H1 (cell line): ENCODE measurements at regions not wholly inside any gene's neighbourhood (a gene's known extent, or its start where the extent isn't known, plus 50 kb on each side); places are given as distances from the start of the nearest gene placed in this dataset.

Experiments
- CTCF ChIA-PET: fragments of 300-600 bp; sonication (Branson Sonifier 250); formaldehyde crosslinking; loops from one replicate; lab custom pipeline; 2021; ENCODE audit not compliant: partially characterized antibody; lab: Charles Lee
- POLR2A ChIA-PET: fragments of 300-600 bp; sonication (Branson Sonifier 250); formaldehyde crosslinking; loops from one replicate; lab custom pipeline; 2021; ENCODE audit warnings: inconsistent platforms; ENCODE audit not compliant: partially characterized antibody; lab: Charles Lee
- DNase-seq, 2 experiments: peaks; one replicate each; pipeline versions ENCODE4 v3.0.0 to v3.0.0-alpha.2; 2010 to 2022; ENCODE audit warnings: low spot score in 2 of 2, low read depth in 1 of 2, mixed read lengths in 1 of 2
- FAIRE-seq: peaks from 2 replicates; lab custom pipeline; 2011; peaks lifted over from hg19 to GRCh38; lab: Jason Lieb, UNC
- H2AFZ ChIP-seq: 2 replicates; pipeline ENCODE4 v1.8.1; 2012; ENCODE audit warnings: low read length, inconsistent platforms
- H2AK5ac ChIP-seq: 2 replicates; pipeline ENCODE4 v1.6.1; 2013; ENCODE audit warnings: low read depth, low read length
- H2BK120ac ChIP-seq: replicated peaks from 2 replicates; pipeline ENCODE3; 2013; ENCODE audit warnings: low read depth, low read length, inconsistent platforms
- H2BK12ac ChIP-seq: 2 replicates; pipeline ENCODE4 v1.6.1; 2013; ENCODE audit warnings: low read depth, low read length
- H2BK15ac ChIP-seq: 2 replicates; pipeline ENCODE4 v1.6.1; 2013; ENCODE audit warnings: low read length
- H2BK20ac ChIP-seq: 2 replicates; pipeline ENCODE4 v1.6.1; 2013; ENCODE audit warnings: low read length
- H2BK5ac ChIP-seq: 2 replicates; pipeline ENCODE4 v1.6.1; 2013; ENCODE audit warnings: low read depth, low read length
- H3K14ac ChIP-seq: 2 replicates; pipeline ENCODE4 v1.6.1; 2013; ENCODE audit warnings: inconsistent platforms; ENCODE audit not compliant: insufficient read length
- H3K18ac ChIP-seq: 2 replicates; pipeline ENCODE4 v1.6.1; 2013; ENCODE audit warnings: low read length; ENCODE audit errors: extremely low read depth
- H3K23ac ChIP-seq: 2 replicates; pipeline ENCODE4 v1.6.1; 2013; ENCODE audit warnings: inconsistent platforms; ENCODE audit not compliant: insufficient read length
- H3K23me2 ChIP-seq: 2 replicates; pipeline ENCODE4 v1.6.1; 2013; ENCODE audit warnings: low read depth, low read length
- H3K27ac ChIP-seq: 2 replicates; pipeline ENCODE4 v1.6.1; 2011; ENCODE audit warnings: low read depth, low read length, inconsistent platforms
- H3K27me3 ChIP-seq, 4 experiments: replicated peaks in 1 of 4; 1 replicate in 1 of 4; 2 replicates in 3 of 4; pipeline versions ENCODE4 v1.6.1 to v1.8.1; 2011 to 2013; ENCODE audit warnings: low read length in 3 of 4, mild to moderate bottlenecking in 3 of 4, inconsistent platforms in 2 of 4, mixed read lengths in 2 of 4, moderate library complexity in 1 of 4; ENCODE audit not compliant: control insufficient read depth in 3 of 4, insufficient read depth in 3 of 4; ENCODE audit errors: extremely low read depth in 1 of 4
- H3K36me3 ChIP-seq, 4 experiments: 2 replicates each; pipeline versions ENCODE4 v1.6.1 to v1.8.1; 2011 to 2013; ENCODE audit warnings: mild to moderate bottlenecking in 4 of 4, low read length in 3 of 4, moderate library complexity in 2 of 4, control low read depth in 1 of 4, inconsistent platforms in 1 of 4; ENCODE audit not compliant: insufficient read depth in 4 of 4, control insufficient read depth in 2 of 4
- H3K4ac ChIP-seq: replicated peaks from 2 replicates; pipeline ENCODE3; 2013; ENCODE audit warnings: low read length, low read depth, mixed read lengths, inconsistent platforms; ENCODE audit not compliant: insufficient read length
- H3K4me1 ChIP-seq, 4 experiments: replicated peaks in 1 of 4; 1 replicate in 1 of 4; 2 replicates in 3 of 4; pipeline versions ENCODE4 v1.6.1 to v1.8.1; 2011 to 2013; ENCODE audit warnings: low read length in 3 of 4, inconsistent platforms in 2 of 4, mixed read lengths in 1 of 4; ENCODE audit not compliant: insufficient read depth in 4 of 4, control insufficient read depth in 3 of 4
- H3K4me2 ChIP-seq, 2 experiments: 2 replicates each; pipeline versions ENCODE4 v1.6.1 to v1.8.1; 2011 to 2013; ENCODE audit warnings: low read depth in 2 of 2, low read length in 2 of 2, control low read depth in 1 of 2, inconsistent platforms in 1 of 2, mild to moderate bottlenecking in 1 of 2; ENCODE audit not compliant: insufficient read depth in 1 of 2
- H3K4me3 ChIP-seq, 4 experiments: fragments of 200-600, 300-600 bp in 1 of 4; sonication (generic), shearing (Covaris generic), sonication (Bioruptor Twin) in 1 of 4; 2 replicates each; pipeline versions ENCODE4 v1.5.1 to v1.8.1; 2011 to 2016; ENCODE audit warnings: low read length in 4 of 4, low read depth in 3 of 4, control low read depth in 2 of 4, inconsistent platforms in 2 of 4, mild to moderate bottlenecking in 2 of 4, mixed read lengths in 1 of 4, moderate library complexity in 1 of 4; ENCODE audit not compliant: insufficient read depth in 2 of 4; ENCODE audit errors: extremely low read depth in 1 of 4
- H3K56ac ChIP-seq: replicated peaks from 2 replicates; pipeline ENCODE3; 2013; ENCODE audit warnings: low read depth, mild to moderate bottlenecking, mixed read lengths, low read length, inconsistent platforms; ENCODE audit not compliant: insufficient read length
- H3K79me1 ChIP-seq: 2 replicates; pipeline ENCODE4 v1.6.1; 2013; ENCODE audit warnings: low read depth, low read length, control low read depth
- H3K79me2 ChIP-seq, 2 experiments: 2 replicates each; pipeline versions ENCODE4 v1.6.1 to v1.8.1; 2012 to 2013; ENCODE audit warnings: low read length in 2 of 2, mild to moderate bottlenecking in 2 of 2, inconsistent platforms in 1 of 2; ENCODE audit not compliant: insufficient read depth in 2 of 2, control insufficient read depth in 1 of 2
- H3K9ac ChIP-seq, 4 experiments: replicated peaks in 1 of 4; 1 replicate in 1 of 4; 2 replicates in 3 of 4; pipeline versions ENCODE4 v1.6.1 to v1.8.1; 2011 to 2013; ENCODE audit warnings: low read depth in 3 of 4, low read length in 3 of 4, control low read depth in 2 of 4, mild to moderate bottlenecking in 2 of 4, moderate library complexity in 2 of 4, inconsistent platforms in 1 of 4; ENCODE audit errors: extremely low read depth in 1 of 4
- H3K9me3 ChIP-seq, 2 experiments: 2 replicates each; pipeline versions ENCODE4 v1.6.1 to v1.8.1; 2012 to 2013; ENCODE audit warnings: mild to moderate bottlenecking in 2 of 2, moderate library complexity in 2 of 2, control low read depth in 1 of 2, inconsistent platforms in 1 of 2, low read depth in 1 of 2, low read length in 1 of 2, mixed read lengths in 1 of 2; ENCODE audit not compliant: insufficient read depth in 2 of 2
- H4K20me1 ChIP-seq, 2 experiments: replicated peaks in 1 of 2; 2 replicates each; pipeline versions ENCODE3 to v1.8.1; 2011 to 2013; ENCODE audit warnings: inconsistent platforms in 2 of 2, low read length in 2 of 2, mild to moderate bottlenecking in 1 of 2; ENCODE audit not compliant: insufficient read depth in 2 of 2, control insufficient read depth in 1 of 2
- H4K5ac ChIP-seq: 2 replicates; pipeline ENCODE4 v1.6.1; 2013; ENCODE audit warnings: low read length, low read depth, mixed read lengths, inconsistent platforms; ENCODE audit not compliant: insufficient read length
- H4K8ac ChIP-seq: 2 replicates; pipeline ENCODE4 v1.8.0; 2013; ENCODE audit warnings: mild to moderate bottlenecking, moderate library complexity, low read length, inconsistent platforms; ENCODE audit not compliant: insufficient read depth; ENCODE audit errors: extremely low read depth
- H4K91ac ChIP-seq: replicated peaks from 2 replicates; pipeline ENCODE3; 2013; ENCODE audit warnings: low read length, mixed read lengths, inconsistent platforms; ENCODE audit not compliant: insufficient read length
- CTBP2 ChIP-seq: IDR thresholded peaks from 2 replicates; pipeline ENCODE4 v1.7.0; 2011; ENCODE audit warnings: borderline replicate concordance, mild to moderate bottlenecking, moderate library complexity, mixed read lengths, low read length; ENCODE audit not compliant: insufficient read depth, insufficient read length
- GTF2F1 ChIP-seq: IDR thresholded peaks from 2 replicates; pipeline ENCODE4 v1.6.1; 2012; ENCODE audit warnings: low read depth, low read length, improper control_type of control experiment, borderline replicate concordance
- HDAC2 ChIP-seq, 2 experiments: fragments of 300-600 bp in 1 of 2; sonication (generic) in 1 of 2; IDR thresholded peaks; 2 replicates each; pipeline ENCODE4 v1.6.1; 2011 to 2012; ENCODE audit warnings: low read depth in 2 of 2, low read length in 2 of 2, mild to moderate bottlenecking in 2 of 2, moderate library complexity in 2 of 2, borderline replicate concordance in 1 of 2, inconsistent platforms in 1 of 2
- KDM5A ChIP-seq: fragments of 200-600 bp; IDR thresholded peaks from 2 replicates; pipeline ENCODE4 v1.7.1; 2012; ENCODE audit warnings: mild to moderate bottlenecking, low read length, inconsistent platforms, mixed read lengths
- NRF1 ChIP-seq: IDR thresholded peaks from 2 replicates; pipeline ENCODE4 v1.6.1; 2011; ENCODE audit warnings: mild to moderate bottlenecking, low read depth, low read length, improper control_type of control experiment
- RXRA ChIP-seq: IDR thresholded peaks from 2 replicates; pipeline ENCODE4 v1.6.1; 2011; ENCODE audit warnings: low read depth, mild to moderate bottlenecking, low read length, moderate library complexity; ENCODE audit not compliant: insufficient read depth
- SAP30 ChIP-seq: fragments of 300-600 bp; sonication (generic); IDR thresholded peaks from 2 replicates; pipeline ENCODE4 v1.7.1; 2012; ENCODE audit warnings: low read length, moderate library complexity, mild to moderate bottlenecking, inconsistent platforms; ENCODE audit not compliant: insufficient read depth, insufficient replicate concordance
- SIN3A ChIP-seq, 2 experiments: IDR thresholded peaks in 1 of 2; conservative IDR thresholded peaks in 1 of 2; 2 replicates each; pipeline ENCODE4 v1.6.1; 2011 to 2012; ENCODE audit warnings: low read length in 2 of 2, improper control_type of control experiment in 1 of 2, low read depth in 1 of 2, mild to moderate bottlenecking in 1 of 2
- SIRT6 ChIP-seq: IDR thresholded peaks from one replicate; pipeline ENCODE4 v1.7.1; 2012; ENCODE audit warnings: low read length, inconsistent platforms
- SP2 ChIP-seq: IDR thresholded peaks from 2 replicates; pipeline ENCODE4 v1.6.1; 2012; ENCODE audit warnings: mild to moderate bottlenecking, low read length, inconsistent platforms
- SUZ12 ChIP-seq: fragments of 200-600 bp; sonication (generic); IDR thresholded peaks from 2 replicates; pipeline ENCODE4 v1.6.1; 2012; ENCODE audit warnings: mild to moderate bottlenecking, inconsistent platforms, low read length, moderate library complexity, mixed read lengths
- WGBS, 2 experiments: shearing (Covaris generic) in 1 of 2; methylation state at CpG; one replicate each; pipeline versions ENCODE4 v1.1.6 to v1.1.7; 2013 to 2015; ENCODE audit warnings: low lambda C conversion rate in 2 of 2, mixed read lengths in 2 of 2, inconsistent platforms in 1 of 2, low coverage in 1 of 2, missing lambda C conversion rate in 1 of 2; ENCODE audit not compliant: insufficient replicate concordance in 2 of 2, insufficient coverage in 1 of 2, insufficient read length in 1 of 2; ENCODE audit errors: extremely low coverage in 1 of 2, missing lambda C conversion rate in 1 of 2; 5-methylcytosine and 5-hydroxymethylcytosine counted together

DNA sequence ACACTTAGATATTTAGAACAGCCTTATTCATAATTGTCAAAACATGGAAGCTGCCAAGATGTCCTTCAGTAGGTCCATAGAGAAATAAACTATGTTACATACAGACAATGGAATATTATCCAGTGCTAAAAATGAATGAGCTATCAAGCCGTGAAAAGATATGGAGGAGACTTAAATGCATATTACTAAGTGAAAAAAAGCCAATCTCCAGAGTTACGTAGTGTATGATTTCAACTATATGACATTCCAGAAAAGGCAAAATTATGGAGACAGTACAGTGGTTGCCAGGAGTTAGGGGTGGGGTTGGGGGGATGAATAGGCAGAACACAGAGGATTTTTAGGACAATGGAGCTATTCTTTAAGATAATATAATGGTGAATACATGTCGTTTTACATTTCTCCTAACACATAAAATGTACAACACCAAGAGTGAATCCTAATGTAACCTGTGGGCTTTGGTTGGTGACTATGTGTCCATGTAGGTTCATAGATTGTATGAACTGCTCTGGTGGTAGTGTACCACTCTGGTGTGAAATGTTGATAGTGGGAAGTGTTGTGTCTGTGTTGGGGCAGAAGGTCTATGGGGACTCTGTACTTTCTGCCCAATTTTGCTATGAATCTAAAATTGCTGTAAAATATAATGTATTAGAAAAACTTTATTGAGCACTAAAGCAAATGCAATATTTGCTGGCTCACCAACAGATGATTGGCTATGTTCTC lies 122.6 kb downstream of the USP22 start:
- FAIRE-seq (no peak), DNase-seq (no peak)
- Histone ChIP-seq H3K23ac (no peak overlapping the region), H2AK5ac (no peak overlapping the region), H2BK15ac (no peak overlapping the region), H4K5ac (no peak overlapping the region), H4K8ac (no peak overlapping the region), H3K36me3 (0 out of 8 replicates have a peak, but pooled peaks cover 0 to 6% (median 0%) of the 10 kb centered on the region in 4 experiments), H3K27me3 (no peaks in the 10 kb centered on the region), H3K56ac (no peak overlapping the region), H3K79me2 (peaks cover 0 to 7% of the 10 kb centered on the region in 2 experiments; a peak in 1 of 4 replicates), H4K91ac (no peak overlapping the region), H3K23me2 (no peaks in the 10 kb centered on the region), H2BK12ac (no peak overlapping the region), H3K27ac (no peak overlapping the region), H3K9ac (no peak overlapping the region), H3K4me2 (no peak overlapping the region), H2BK20ac (no peak overlapping the region), H3K4me3 (no peak overlapping the region), H3K4ac (no peak overlapping the region), H3K79me1 (no peaks in the 10 kb centered on the region), H2BK5ac (no peak overlapping the region), H3K4me1 (no peaks in the 10 kb centered on the region; a peak in 1 of 7 replicates), H4K20me1 (peaks cover 1 to 3% of the 10 kb centered on the region in 2 experiments), H3K18ac (no peak overlapping the region), H2BK120ac (no peak overlapping the region), H2AFZ (no peak overlapping the region), H3K9me3 (no peaks in the 10 kb centered on the region), H3K14ac (no peak overlapping the region)
- ChIA-PET CTCF (interaction anchor here (0.9 kb wide), 1 partner anchor 19 kb away, joined by 3 read pairs; no protein-coding TSS in a partner anchor), POLR2A (no interaction called here)
- WGBS, 2 experiments, result 95% methylated on average over 3 of the region's 3 CpGs; no CpG with 5 or more reads in 1 of the 2 experiments
- no peak for TF ChIP-seq SP2
- TF ChIP-seq CTBP2, result no peak
- no peak for TF ChIP-seq SIRT6
- TF ChIP-seq SAP30, result no peak
- no peak for TF ChIP-seq RXRA
- TF ChIP-seq HDAC2 (IDR thresholded peaks at IDR 0.05; ENCODE audit: borderline replicate concordance in 1 of 2, low read depth in 2 of 2, low read length in 2 of 2), result no peak
- no peak for TF ChIP-seq KDM5A
- no peak for TF ChIP-seq NRF1
- TF ChIP-seq SUZ12, result no peak
- no peak for TF ChIP-seq SIN3A (conservative IDR thresholded peaks at IDR 0.05 in 1 of 2, IDR thresholded peaks at IDR 0.05 in 1 of 2; ENCODE audit: low read depth in 1 of 2, low read length in 2 of 2)
- TF ChIP-seq GTF2F1, result no peak
